ENCODE measurements at regions not wholly inside any gene's neighbourhood (a gene's known extent, or its start where the extent isn't known, plus 50 kb on each side); places are given as distances from the start of the nearest gene placed in this dataset.

DNA sequence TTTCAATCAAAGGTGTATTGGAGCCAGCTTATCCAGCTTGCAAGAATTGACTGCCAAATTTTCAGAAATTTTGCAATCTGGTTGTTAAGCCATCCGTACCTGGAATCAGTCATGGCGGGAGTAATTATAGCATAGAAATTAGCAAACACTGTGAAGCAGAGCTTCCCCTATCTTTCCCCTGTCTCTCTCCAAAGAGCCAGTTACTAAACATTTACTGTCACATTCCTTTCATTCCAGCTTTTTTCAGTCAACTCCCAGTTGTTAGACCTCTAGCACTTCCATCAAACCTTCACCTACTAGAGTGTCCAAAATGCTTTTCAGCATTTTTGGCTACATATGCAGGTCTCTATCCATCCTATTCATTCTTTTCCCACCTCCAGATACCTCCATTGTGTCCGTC is 137.4 kb downstream of the MC4R start:
- Histone ChIP-seq H3K4me1 (ENCODE audit: control insufficient read depth in 1 of 2, low read depth in 2 of 2) (no peaks in the 10 kb centered on the region), H3K9me3 (no peaks in the 10 kb centered on the region), H3K27me3 (replicated peaks; ENCODE audit: insufficient read depth) (no peaks in the 10 kb centered on the region), H3K27ac (no peak overlapping the region), H3K4me3 (no peak overlapping the region), H3K36me3 (no peaks in the 10 kb centered on the region)
- ATAC-seq (ENCODE audit: insufficient number of reproducible peaks, low FRiP score, low read depth) (no peak), DNase-seq (ENCODE audit: low spot score) (no peak)
- TF ChIP-seq, protein P1, sequence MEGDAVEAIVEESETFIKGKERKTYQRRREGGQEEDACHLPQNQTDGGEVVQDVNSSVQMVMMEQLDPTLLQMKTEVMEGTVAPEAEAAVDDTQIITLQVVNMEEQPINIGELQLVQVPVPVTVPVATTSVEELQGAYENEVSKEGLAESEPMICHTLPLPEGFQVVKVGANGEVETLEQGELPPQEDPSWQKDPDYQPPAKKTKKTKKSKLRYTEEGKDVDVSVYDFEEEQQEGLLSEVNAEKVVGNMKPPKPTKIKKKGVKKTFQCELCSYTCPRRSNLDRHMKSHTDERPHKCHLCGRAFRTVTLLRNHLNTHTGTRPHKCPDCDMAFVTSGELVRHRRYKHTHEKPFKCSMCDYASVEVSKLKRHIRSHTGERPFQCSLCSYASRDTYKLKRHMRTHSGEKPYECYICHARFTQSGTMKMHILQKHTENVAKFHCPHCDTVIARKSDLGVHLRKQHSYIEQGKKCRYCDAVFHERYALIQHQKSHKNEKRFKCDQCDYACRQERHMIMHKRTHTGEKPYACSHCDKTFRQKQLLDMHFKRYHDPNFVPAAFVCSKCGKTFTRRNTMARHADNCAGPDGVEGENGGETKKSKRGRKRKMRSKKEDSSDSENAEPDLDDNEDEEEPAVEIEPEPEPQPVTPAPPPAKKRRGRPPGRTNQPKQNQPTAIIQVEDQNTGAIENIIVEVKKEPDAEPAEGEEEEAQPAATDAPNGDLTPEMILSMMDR (IDR thresholded peaks at IDR 0.05): no peak

DNA sequence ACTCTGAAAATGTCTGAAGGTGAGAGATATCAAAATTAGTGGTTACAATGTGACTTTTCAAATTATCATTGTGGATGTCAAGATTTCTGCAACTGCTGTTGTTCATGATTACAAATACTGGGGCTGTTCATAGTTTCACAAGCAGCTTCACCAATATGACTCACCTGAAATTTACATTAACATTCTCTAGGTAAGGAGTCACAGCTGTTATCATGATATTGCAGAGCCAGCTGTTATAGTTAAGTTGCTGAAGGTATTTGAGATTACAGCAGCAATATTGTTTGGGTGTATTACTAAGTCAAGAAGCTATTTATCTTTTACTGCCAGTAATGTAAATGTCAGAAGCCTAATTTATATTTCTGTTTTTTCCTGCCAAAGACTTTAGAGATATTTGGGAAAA is 140.0 kb downstream of the MC4R start:
- Histone ChIP-seq H3K9me3 (no peaks in the 10 kb centered on the region), H3K36me3 (no peaks in the 10 kb centered on the region), H3K27me3 (replicated peaks; ENCODE audit: insufficient read depth) (no peaks in the 10 kb centered on the region), H3K4me3 (no peak overlapping the region), H3K4me1 (ENCODE audit: control insufficient read depth in 1 of 2, low read depth in 2 of 2) (no peaks in the 10 kb centered on the region), H3K27ac (no peak overlapping the region)
- no peak for ATAC-seq (ENCODE audit: insufficient number of reproducible peaks, low FRiP score, low read depth)
- no peak for DNase-seq (ENCODE audit: low spot score)
- TF ChIP-seq, protein P1 (IDR thresholded peaks at IDR 0.05): no peak

DNA sequence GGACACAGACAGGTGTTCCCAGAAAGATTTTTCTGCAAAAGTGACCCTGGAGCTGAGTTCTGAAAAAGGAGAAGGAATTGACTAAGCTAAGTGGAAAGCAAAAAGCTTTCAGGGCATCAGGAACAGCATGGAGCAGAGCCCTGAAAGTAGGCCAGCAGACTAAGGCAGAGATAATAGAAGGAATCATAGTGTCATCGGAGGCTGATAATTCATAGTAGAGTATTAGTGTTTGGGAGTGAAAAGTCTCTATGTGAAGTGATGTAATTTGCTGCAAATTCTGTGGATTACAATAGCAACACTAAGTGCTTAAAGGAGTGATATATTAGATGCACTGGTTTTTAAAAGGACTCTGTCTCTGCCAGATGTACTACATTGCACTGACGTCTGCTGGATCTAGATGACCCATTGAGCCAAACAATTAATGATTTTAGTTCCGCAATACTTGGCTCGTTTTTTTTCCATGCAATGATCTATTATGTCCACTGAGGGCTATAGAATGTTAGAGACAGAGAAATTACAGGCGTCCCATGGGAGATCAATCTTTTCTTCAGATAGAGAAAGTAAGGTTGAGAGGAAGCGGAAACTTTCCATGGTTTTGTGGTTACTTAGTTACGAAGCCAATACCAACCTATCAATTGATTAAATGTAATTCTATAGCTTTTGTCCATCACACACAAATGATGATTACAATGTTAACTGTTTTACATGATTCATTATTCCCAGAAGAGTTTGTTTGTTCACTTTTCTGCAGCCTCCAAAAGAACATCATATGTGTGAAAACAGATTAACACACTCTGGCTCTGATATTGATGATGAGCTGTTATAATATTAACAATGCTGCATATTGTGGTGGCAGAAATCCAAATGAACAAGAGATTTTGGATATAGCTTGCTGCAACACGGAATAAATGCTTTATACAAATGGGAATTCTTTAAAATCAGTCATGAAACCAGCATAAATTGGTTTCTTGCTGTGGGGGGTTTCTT is 143.7 kb downstream of the MC4R start:
- ATAC-seq (ENCODE audit: insufficient number of reproducible peaks, low FRiP score, low read depth) (no peak), DNase-seq (ENCODE audit: low spot score) (no peak)
- Histone ChIP-seq H3K36me3 (no peaks in the 10 kb centered on the region), H3K4me3 (no peak overlapping the region), H3K27ac (no peak overlapping the region), H3K9me3 (no peaks in the 10 kb centered on the region), H3K4me1 (ENCODE audit: control insufficient read depth in 1 of 2, low read depth in 2 of 2) (no peaks in the 10 kb centered on the region), H3K27me3 (replicated peaks; ENCODE audit: insufficient read depth) (no peaks in the 10 kb centered on the region)
- TF ChIP-seq, protein P1 (IDR thresholded peaks at IDR 0.05): no peak

DNA sequence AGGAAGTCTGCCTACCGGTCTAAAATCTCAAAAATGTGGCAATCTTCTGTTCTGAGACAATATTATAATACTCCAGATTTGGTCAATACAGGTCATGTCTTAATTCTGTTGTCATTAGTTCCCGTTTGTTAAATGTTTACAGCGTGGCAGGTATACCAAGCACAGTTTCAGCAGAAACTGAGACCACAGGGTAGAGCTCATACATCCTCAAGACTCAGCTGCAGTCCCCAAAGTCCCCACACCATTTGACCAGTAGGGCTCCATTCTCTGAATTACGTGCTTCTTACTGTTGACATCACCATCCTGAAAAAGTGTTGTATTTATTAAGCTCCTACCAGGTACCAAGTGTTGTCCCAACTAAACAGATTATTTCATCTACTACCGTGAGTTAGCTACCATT is 157.1 kb downstream of the MC4R start:
- no peak for DNase-seq (ENCODE audit: low spot score)
- no peaks in the 10 kb centered on the region for H3K9me3 ChIP-seq
- no peak overlapping the region for H3K27ac ChIP-seq
- no peaks in the 10 kb centered on the region for H3K36me3 ChIP-seq
- ATAC-seq (ENCODE audit: insufficient number of reproducible peaks, low FRiP score, low read depth): no peak
- H3K4me1 ChIP-seq (ENCODE audit: control insufficient read depth in 1 of 2, low read depth in 2 of 2): no peaks in the 10 kb centered on the region
- no peaks in the 10 kb centered on the region for H3K27me3 ChIP-seq (replicated peaks; ENCODE audit: insufficient read depth)
- H3K4me3 ChIP-seq: no peak overlapping the region
- TF ChIP-seq, protein P1 (IDR thresholded peaks at IDR 0.05): no peak

DNA sequence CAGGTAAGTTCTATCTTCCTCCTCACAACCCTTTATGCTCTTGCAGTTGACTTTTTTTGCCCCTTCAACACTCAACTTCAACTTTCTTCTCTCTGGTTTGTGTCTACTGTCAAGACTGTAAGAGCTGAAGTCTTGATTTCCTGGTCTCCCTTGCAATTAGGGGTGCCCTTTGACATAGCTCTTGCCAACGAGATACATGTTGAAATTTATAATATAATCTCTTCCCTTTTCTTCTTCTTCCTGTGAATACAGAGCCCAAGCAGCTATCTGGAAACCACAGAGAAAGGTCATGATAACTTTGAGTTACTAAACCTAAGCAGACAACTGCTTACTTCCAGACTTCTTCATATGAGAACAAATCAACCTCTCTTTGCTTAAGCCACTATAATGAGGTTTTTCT is 163.5 kb downstream of the MC4R start:
- Histone ChIP-seq H3K36me3 (no peaks in the 10 kb centered on the region), H3K9me3 (no peaks in the 10 kb centered on the region), H3K27me3 (replicated peaks; ENCODE audit: insufficient read depth) (no peaks in the 10 kb centered on the region), H3K27ac (no peak overlapping the region), H3K4me3 (no peak overlapping the region), H3K4me1 (ENCODE audit: control insufficient read depth in 1 of 2, low read depth in 2 of 2) (no peaks in the 10 kb centered on the region)
- no peak for ATAC-seq (ENCODE audit: insufficient number of reproducible peaks, low FRiP score, low read depth)
- DNase-seq (ENCODE audit: low spot score): no peak
- TF ChIP-seq, protein P1 (IDR thresholded peaks at IDR 0.05): no peak
